GM23338 (cell line): ENCODE measurements at regions not wholly inside any gene's neighbourhood (a gene's known extent, or its start where the extent isn't known, plus 50 kb on each side); places are given as distances from the start of the nearest gene placed in this dataset.

Experiments
- ATAC-seq: fragments of 200-7000 bp; cut with Tn5 transposase; 3 replicates; pipeline ENCODE4 v1.9.1; 2020
- DNase-seq: peaks from one replicate; pipeline ENCODE4 v3.0.0-alpha.2; 2015; ENCODE audit warnings: low spot score
- H2AFZ ChIP-seq: fragments of 200-600 bp; sonication (generic); 2 replicates; pipeline ENCODE4 v1.8.0; 2016; ENCODE audit warnings: antibody characterized with exemption, mild to moderate bottlenecking, moderate library complexity
- H3F3A ChIP-seq: fragments of 200-600 bp; sonication (generic); replicated peaks from 2 replicates; pipeline ENCODE4 v1.8.0; 2017; ENCODE audit warnings: antibody characterized with exemption, mixed run types, low read depth
- H3K27ac ChIP-seq: fragments of 200-600 bp; sonication (generic); 2 replicates; pipeline ENCODE4 v1.6.1; 2016; ENCODE audit warnings: low read depth
- H3K27me3 ChIP-seq: fragments of 200-600 bp; sonication (generic); 2 replicates; pipeline ENCODE4 v1.8.0; 2016; ENCODE audit warnings: mild to moderate bottlenecking, mixed run types, moderate library complexity; ENCODE audit not compliant: insufficient read depth
- H3K36me3 ChIP-seq: fragments of 200-600 bp; sonication (generic); 2 replicates; pipeline ENCODE4 v1.8.0; 2016; ENCODE audit warnings: mild to moderate bottlenecking; ENCODE audit not compliant: insufficient read depth
- H3K4me1 ChIP-seq: fragments of 200-600 bp; sonication (generic); 2 replicates; pipeline ENCODE4 v1.8.0; 2016; ENCODE audit warnings: mild to moderate bottlenecking, moderate library complexity; ENCODE audit not compliant: insufficient read depth
- H3K4me2 ChIP-seq: fragments of 200-600 bp; sonication (generic); 2 replicates; pipeline ENCODE4 v1.7.1; 2017; ENCODE audit warnings: mixed run types
- H3K4me3 ChIP-seq: fragments of 200-600 bp; sonication (generic); 2 replicates; pipeline ENCODE4 v1.6.1; 2016; ENCODE audit warnings: mixed run types
- H3K79me2 ChIP-seq: fragments of 200-600 bp; sonication (generic); replicated peaks from 2 replicates; pipeline ENCODE4 v1.8.0; 2017; ENCODE audit warnings: mild to moderate bottlenecking; ENCODE audit not compliant: insufficient read depth
- H3K9me2 ChIP-seq: fragments of 200-600 bp; sonication (generic); 2 replicates; pipeline ENCODE4 v1.8.0; 2017; ENCODE audit not compliant: insufficient read depth
- H4K20me1 ChIP-seq: fragments of 200-600 bp; sonication (generic); replicated peaks from 2 replicates; pipeline ENCODE4 v1.8.0; 2017; ENCODE audit warnings: mild to moderate bottlenecking; ENCODE audit not compliant: insufficient read depth
- H3K27ac Mint-ChIP-seq: 2 replicates; pipeline ENCODE4 v1.8.0; 2020; ENCODE audit warnings: inconsistent platforms, mild to moderate bottlenecking, moderate library complexity, mixed read lengths
- H3K27me3 Mint-ChIP-seq: 3 replicates; pipeline ENCODE4 v1.8.0; 2022; ENCODE audit warnings: low read depth, mild to moderate bottlenecking, moderate library complexity, mixed read lengths, inconsistent platforms; ENCODE audit not compliant: insufficient read depth, poor library complexity
- H3K36me3 Mint-ChIP-seq: 3 replicates; pipeline ENCODE4 v1.8.0; 2021; ENCODE audit warnings: low read depth, mild to moderate bottlenecking, inconsistent platforms, moderate library complexity, mixed read lengths
- H3K4me1 Mint-ChIP-seq: 3 replicates; pipeline ENCODE4 v1.8.0; 2020; ENCODE audit warnings: mild to moderate bottlenecking, inconsistent platforms, mixed read lengths
- H3K4me3 Mint-ChIP-seq: 3 replicates; pipeline ENCODE4 v1.8.0; 2021; ENCODE audit warnings: moderate library complexity, mild to moderate bottlenecking, inconsistent platforms, mixed read lengths
- H3K9me3 Mint-ChIP-seq: 3 replicates; pipeline ENCODE4 v1.8.0; 2020; ENCODE audit warnings: moderate library complexity, mild to moderate bottlenecking, inconsistent platforms, mixed read lengths
- CREB1 ChIP-seq: fragments of 250-450 bp; sonication (Bioruptor Pico); IDR thresholded peaks from 2 replicates; pipeline ENCODE4 v1.5.0; 2020; ENCODE audit warnings: low read depth, mild to moderate bottlenecking, moderate library complexity
- EZH2 ChIP-seq: fragments of 200-600 bp; sonication (generic); IDR thresholded peaks from one replicate; pipeline ENCODE4 v1.8.0; 2017; ENCODE audit warnings: antibody characterized with exemption, mild to moderate bottlenecking, low read depth; ENCODE audit not compliant: unreplicated experiment
- EZH2phosphoT487 ChIP-seq: fragments of 200-600 bp; sonication (generic); IDR thresholded peaks from one replicate; pipeline ENCODE4 v1.8.1; 2018; ENCODE audit warnings: antibody characterized with exemption; ENCODE audit not compliant: unreplicated experiment
- JUNB ChIP-seq: IDR thresholded peaks from one replicate; pipeline ENCODE4 v1.6.1; 2016; ENCODE audit warnings: antibody characterized with exemption; ENCODE audit not compliant: unreplicated experiment
- NANOG ChIP-seq: IDR thresholded peaks from 2 replicates; pipeline ENCODE4 v1.6.1; 2016; ENCODE audit warnings: antibody characterized with exemption, borderline replicate concordance
- POLR2AphosphoS5 ChIP-seq: IDR thresholded peaks from 2 replicates; pipeline ENCODE4 v1.6.1; 2016; ENCODE audit warnings: antibody characterized with exemption, low read depth
- STAT1 ChIP-seq: IDR thresholded peaks from one replicate; pipeline ENCODE4 v1.6.1; 2016; ENCODE audit warnings: antibody characterized with exemption; ENCODE audit not compliant: unreplicated experiment
- ZNF114 ChIP-seq: fragments of 250-450 bp; sonication (Bioruptor Pico); IDR thresholded peaks from 2 replicates; pipeline ENCODE4 v1.5.0; 2020; ENCODE audit warnings: mild to moderate bottlenecking, moderate library complexity
- ZNF331 ChIP-seq: fragments of 250-450 bp; sonication (Bioruptor Pico); IDR thresholded peaks from 2 replicates; pipeline ENCODE4 v1.5.0; 2020; ENCODE audit warnings: low read depth, mild to moderate bottlenecking, moderate library complexity
- TF ChIP-seq, protein P1 (sequence below): fragments of 250-450 bp; sonication (Bioruptor Pico); IDR thresholded peaks from 2 replicates; pipeline ENCODE4 v1.5.0; 2020; ENCODE audit warnings: mild to moderate bottlenecking, moderate library complexity
- TF ChIP-seq, protein P2 (sequence below), 2 experiments: fragments of 200-600 bp in 1 of 2; sonication (generic) in 1 of 2; conservative IDR thresholded peaks; 2 replicates each; pipeline versions ENCODE4 v1.5.1 to v1.6.1; 2016 to 2017; ENCODE audit warnings: antibody characterized with exemption in 2 of 2, low read depth in 2 of 2, mild to moderate bottlenecking in 2 of 2, moderate library complexity in 1 of 2
- TF ChIP-seq, protein P3 (sequence below): IDR thresholded peaks from 2 replicates; pipeline ENCODE4 v1.6.1; 2016; ENCODE audit warnings: antibody characterized with exemption
- TF ChIP-seq, protein P4 (sequence below): IDR thresholded peaks from one replicate; pipeline ENCODE4 v1.6.1; 2018; ENCODE audit warnings: antibody characterized with exemption; ENCODE audit not compliant: unreplicated experiment

DNA sequence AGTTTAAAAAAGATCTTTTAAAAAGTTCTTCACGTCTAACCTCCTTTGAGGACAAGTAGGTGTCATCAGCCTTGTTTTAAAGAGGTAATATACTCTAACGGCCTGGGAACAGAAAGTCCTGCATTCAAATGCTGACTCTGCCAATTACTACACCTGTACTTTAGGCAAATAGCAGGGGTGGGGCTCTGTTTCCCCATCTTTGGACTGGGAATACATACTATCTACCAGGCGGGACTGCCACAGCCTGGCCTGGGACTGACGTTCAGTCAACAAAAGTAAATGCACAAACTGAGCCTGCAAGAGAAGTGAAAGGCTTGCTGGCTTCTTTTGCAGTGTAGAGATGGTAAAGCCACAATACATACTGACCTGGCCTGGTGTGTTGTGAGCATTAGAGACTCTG, 107.6 kb upstream of the SPATA12 start:
- H3K27me3 Mint-ChIP-seq = no peaks in the 10 kb centered on the region
- no peaks in the 10 kb centered on the region; the same call in 1 of the 2 replicates for H3K9me2 ChIP-seq
- H3K4me2 ChIP-seq = no peak overlapping the region
- no peak overlapping the region for H3K27ac ChIP-seq
- TF ChIP-seq, protein P1, sequence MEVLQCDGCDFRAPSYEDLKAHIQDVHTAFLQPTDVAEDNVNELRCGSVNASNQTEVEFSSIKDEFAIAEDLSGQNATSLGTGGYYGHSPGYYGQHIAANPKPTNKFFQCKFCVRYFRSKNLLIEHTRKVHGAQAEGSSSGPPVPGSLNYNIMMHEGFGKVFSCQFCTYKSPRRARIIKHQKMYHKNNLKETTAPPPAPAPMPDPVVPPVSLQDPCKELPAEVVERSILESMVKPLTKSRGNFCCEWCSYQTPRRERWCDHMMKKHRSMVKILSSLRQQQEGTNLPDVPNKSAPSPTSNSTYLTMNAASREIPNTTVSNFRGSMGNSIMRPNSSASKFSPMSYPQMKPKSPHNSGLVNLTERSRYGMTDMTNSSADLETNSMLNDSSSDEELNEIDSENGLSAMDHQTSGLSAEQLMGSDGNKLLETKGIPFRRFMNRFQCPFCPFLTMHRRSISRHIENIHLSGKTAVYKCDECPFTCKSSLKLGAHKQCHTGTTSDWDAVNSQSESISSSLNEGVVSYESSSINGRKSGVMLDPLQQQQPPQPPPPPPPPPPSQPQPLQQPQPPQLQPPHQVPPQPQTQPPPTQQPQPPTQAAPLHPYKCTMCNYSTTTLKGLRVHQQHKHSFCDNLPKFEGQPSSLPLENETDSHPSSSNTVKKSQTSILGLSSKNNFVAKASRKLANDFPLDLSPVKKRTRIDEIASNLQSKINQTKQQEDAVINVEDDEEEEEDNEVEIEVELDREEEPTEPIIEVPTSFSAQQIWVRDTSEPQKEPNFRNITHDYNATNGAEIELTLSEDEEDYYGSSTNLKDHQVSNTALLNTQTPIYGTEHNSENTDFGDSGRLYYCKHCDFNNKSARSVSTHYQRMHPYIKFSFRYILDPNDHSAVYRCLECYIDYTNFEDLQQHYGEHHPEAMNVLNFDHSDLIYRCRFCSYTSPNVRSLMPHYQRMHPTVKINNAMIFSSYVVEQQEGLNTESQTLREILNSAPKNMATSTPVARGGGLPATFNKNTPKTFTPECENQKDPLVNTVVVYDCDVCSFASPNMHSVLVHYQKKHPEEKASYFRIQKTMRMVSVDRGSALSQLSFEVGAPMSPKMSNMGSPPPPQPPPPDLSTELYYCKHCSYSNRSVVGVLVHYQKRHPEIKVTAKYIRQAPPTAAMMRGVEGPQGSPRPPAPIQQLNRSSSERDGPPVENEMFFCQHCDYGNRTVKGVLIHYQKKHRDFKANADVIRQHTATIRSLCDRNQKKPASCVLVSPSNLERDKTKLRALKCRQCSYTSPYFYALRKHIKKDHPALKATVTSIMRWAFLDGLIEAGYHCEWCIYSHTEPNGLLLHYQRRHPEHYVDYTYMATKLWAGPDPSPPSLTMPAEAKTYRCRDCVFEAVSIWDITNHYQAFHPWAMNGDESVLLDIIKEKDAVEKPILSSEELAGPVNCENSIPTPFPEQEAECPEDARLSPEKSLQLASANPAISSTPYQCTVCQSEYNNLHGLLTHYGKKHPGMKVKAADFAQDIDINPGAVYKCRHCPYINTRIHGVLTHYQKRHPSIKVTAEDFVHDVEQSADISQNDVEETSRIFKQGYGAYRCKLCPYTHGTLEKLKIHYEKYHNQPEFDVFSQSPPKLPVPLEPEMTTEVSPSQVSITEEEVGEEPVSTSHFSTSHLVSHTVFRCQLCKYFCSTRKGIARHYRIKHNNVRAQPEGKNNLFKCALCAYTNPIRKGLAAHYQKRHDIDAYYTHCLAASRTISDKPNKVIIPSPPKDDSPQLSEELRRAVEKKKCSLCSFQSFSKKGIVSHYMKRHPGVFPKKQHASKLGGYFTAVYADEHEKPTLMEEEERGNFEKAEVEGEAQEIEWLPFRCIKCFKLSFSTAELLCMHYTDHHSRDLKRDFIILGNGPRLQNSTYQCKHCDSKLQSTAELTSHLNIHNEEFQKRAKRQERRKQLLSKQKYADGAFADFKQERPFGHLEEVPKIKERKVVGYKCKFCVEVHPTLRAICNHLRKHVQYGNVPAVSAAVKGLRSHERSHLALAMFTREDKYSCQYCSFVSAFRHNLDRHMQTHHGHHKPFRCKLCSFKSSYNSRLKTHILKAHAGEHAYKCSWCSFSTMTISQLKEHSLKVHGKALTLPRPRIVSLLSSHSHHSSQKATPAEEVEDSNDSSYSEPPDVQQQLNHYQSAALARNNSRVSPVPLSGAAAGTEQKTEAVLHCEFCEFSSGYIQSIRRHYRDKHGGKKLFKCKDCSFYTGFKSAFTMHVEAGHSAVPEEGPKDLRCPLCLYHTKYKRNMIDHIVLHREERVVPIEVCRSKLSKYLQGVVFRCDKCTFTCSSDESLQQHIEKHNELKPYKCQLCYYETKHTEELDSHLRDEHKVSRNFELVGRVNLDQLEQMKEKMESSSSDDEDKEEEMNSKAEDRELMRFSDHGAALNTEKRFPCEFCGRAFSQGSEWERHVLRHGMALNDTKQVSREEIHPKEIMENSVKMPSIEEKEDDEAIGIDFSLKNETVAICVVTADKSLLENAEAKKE (CRISPR knock-in tag) = no peak
- TF ChIP-seq CREB1 (CRISPR knock-in tag) (no peak), ZNF331 (CRISPR knock-in tag) (no peak), STAT1 (no peak), POLR2AphosphoS5 (no peak), ZNF114 (CRISPR knock-in tag) (no peak), NANOG (no peak), JUNB (no peak), EZH2phosphoT487 (no peak), EZH2 (no peak)
- TF ChIP-seq, protein P2, sequence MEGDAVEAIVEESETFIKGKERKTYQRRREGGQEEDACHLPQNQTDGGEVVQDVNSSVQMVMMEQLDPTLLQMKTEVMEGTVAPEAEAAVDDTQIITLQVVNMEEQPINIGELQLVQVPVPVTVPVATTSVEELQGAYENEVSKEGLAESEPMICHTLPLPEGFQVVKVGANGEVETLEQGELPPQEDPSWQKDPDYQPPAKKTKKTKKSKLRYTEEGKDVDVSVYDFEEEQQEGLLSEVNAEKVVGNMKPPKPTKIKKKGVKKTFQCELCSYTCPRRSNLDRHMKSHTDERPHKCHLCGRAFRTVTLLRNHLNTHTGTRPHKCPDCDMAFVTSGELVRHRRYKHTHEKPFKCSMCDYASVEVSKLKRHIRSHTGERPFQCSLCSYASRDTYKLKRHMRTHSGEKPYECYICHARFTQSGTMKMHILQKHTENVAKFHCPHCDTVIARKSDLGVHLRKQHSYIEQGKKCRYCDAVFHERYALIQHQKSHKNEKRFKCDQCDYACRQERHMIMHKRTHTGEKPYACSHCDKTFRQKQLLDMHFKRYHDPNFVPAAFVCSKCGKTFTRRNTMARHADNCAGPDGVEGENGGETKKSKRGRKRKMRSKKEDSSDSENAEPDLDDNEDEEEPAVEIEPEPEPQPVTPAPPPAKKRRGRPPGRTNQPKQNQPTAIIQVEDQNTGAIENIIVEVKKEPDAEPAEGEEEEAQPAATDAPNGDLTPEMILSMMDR (conservative IDR thresholded peaks at IDR 0.05; ENCODE audit: low read depth in 2 of 2) = no peak
- TF ChIP-seq, protein P3, sequence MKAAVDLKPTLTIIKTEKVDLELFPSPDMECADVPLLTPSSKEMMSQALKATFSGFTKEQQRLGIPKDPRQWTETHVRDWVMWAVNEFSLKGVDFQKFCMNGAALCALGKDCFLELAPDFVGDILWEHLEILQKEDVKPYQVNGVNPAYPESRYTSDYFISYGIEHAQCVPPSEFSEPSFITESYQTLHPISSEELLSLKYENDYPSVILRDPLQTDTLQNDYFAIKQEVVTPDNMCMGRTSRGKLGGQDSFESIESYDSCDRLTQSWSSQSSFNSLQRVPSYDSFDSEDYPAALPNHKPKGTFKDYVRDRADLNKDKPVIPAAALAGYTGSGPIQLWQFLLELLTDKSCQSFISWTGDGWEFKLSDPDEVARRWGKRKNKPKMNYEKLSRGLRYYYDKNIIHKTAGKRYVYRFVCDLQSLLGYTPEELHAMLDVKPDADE = no peak
- TF ChIP-seq, protein P4, sequence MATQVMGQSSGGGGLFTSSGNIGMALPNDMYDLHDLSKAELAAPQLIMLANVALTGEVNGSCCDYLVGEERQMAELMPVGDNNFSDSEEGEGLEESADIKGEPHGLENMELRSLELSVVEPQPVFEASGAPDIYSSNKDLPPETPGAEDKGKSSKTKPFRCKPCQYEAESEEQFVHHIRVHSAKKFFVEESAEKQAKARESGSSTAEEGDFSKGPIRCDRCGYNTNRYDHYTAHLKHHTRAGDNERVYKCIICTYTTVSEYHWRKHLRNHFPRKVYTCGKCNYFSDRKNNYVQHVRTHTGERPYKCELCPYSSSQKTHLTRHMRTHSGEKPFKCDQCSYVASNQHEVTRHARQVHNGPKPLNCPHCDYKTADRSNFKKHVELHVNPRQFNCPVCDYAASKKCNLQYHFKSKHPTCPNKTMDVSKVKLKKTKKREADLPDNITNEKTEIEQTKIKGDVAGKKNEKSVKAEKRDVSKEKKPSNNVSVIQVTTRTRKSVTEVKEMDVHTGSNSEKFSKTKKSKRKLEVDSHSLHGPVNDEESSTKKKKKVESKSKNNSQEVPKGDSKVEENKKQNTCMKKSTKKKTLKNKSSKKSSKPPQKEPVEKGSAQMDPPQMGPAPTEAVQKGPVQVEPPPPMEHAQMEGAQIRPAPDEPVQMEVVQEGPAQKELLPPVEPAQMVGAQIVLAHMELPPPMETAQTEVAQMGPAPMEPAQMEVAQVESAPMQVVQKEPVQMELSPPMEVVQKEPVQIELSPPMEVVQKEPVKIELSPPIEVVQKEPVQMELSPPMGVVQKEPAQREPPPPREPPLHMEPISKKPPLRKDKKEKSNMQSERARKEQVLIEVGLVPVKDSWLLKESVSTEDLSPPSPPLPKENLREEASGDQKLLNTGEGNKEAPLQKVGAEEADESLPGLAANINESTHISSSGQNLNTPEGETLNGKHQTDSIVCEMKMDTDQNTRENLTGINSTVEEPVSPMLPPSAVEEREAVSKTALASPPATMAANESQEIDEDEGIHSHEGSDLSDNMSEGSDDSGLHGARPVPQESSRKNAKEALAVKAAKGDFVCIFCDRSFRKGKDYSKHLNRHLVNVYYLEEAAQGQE = no peak
- no peak overlapping the region for H2AFZ ChIP-seq
- no peaks in the 10 kb centered on the region for H3K9me3 Mint-ChIP-seq
- H3K4me1 Mint-ChIP-seq = peaks cover 2% of the 10 kb centered on the region; the same call in 2 of the 3 replicates
- ATAC-seq (no peak), DNase-seq (no peak)
- H3K4me3 Mint-ChIP-seq = no peak overlapping the region
- H3K4me1 ChIP-seq = no peaks in the 10 kb centered on the region
- no peaks in the 10 kb centered on the region for H3K27me3 ChIP-seq
- no peaks in the 10 kb centered on the region for H3K36me3 Mint-ChIP-seq
- no peaks in the 10 kb centered on the region for H3F3A ChIP-seq
- H3K27ac Mint-ChIP-seq = no peak overlapping the region
- H4K20me1 ChIP-seq = no peaks in the 10 kb centered on the region
- no peaks in the 10 kb centered on the region for H3K36me3 ChIP-seq
- no peak overlapping the region for H3K4me3 ChIP-seq
- H3K79me2 ChIP-seq = no peaks in the 10 kb centered on the region
